Fibroblast of mammary gland (primary cell): ENCODE measurements at regions not wholly inside any gene's neighbourhood (a gene's known extent, or its start where the extent isn't known, plus 50 kb on each side); places are given as distances from the start of the nearest gene placed in this dataset.

ENCODE experiments used
- DNase-seq: peaks from one replicate; pipeline ENCODE4 v3.0.0-alpha.2; 2010; ENCODE audit warnings: low read depth
- H3K4me3 ChIP-seq: 2 replicates; pipeline ENCODE4 v1.5.1; 2011; ENCODE audit warnings: low read depth, mild to moderate bottlenecking, low read length, moderate library complexity; ENCODE audit not compliant: control insufficient read depth
- CTCF ChIP-seq: conservative IDR thresholded peaks from 2 replicates; pipeline ENCODE4 v1.5.1; 2011; ENCODE audit warnings: low read depth, low read length, inconsistent platforms; ENCODE audit not compliant: control insufficient read depth, insufficient read depth

GRCh38 chr18:1892191-1892590 is 679.1 kb downstream of the METTL4 start:
- H3K4me3 ChIP-seq = no peak overlapping the region
- DNase-seq = no peak
- no peak for TF ChIP-seq CTCF

GRCh38 chr18:1895456-1896185 is 675.7 kb downstream of the METTL4 start:
- H3K4me3 ChIP-seq = no peak overlapping the region
- TF ChIP-seq CTCF = no peak
- no peak for DNase-seq

DNA sequence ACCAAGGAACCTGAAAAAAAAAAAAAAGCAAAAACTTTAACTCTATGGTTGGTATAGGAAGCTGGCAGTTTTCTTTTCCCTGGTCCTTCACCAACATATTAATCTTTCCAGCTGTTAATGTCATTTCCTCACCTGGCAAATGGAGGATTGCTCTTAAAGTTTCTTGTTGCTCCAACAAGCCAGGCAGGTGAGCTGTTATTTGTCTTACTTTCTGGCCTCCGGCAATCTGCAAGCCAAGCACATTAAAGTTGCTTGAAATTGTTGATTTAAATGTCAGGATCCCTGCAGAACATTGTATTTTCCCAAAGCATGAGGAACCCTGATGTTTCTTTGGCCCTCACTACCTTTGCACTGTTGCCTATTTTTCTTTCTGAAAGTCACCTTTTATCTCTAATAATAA is 664.9 kb downstream of the METTL4 start:
- no peak for DNase-seq
- H3K4me3 ChIP-seq = no peak overlapping the region
- TF ChIP-seq CTCF = no peak

GRCh38 chr18:1907470-1908206 is 663.7 kb downstream of the METTL4 start:
- H3K4me3 ChIP-seq = no peak overlapping the region
- no peak for TF ChIP-seq CTCF
- no peak for DNase-seq

DNA sequence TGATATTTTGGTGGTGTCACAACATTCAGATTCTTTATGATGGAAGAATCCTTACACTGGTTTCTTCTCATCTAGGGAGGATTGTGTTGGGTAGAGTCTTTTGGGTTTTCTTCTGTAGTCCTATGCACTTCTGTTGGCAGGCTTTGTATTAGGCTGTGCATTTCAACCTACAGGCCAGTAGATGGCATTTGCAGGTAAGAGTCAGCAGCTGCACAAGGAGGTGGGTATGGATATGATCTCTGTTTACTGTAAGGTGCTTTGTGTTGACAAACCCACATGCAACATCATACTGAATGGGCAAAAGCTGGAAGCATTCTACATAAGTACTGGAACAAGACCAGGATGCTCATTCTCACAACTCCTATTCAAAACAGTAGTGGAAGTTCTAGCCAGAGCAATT is 656.8 kb downstream of the METTL4 start:
- H3K4me3 ChIP-seq = no peak overlapping the region
- TF ChIP-seq CTCF = no peak
- no peak for DNase-seq

DNA sequence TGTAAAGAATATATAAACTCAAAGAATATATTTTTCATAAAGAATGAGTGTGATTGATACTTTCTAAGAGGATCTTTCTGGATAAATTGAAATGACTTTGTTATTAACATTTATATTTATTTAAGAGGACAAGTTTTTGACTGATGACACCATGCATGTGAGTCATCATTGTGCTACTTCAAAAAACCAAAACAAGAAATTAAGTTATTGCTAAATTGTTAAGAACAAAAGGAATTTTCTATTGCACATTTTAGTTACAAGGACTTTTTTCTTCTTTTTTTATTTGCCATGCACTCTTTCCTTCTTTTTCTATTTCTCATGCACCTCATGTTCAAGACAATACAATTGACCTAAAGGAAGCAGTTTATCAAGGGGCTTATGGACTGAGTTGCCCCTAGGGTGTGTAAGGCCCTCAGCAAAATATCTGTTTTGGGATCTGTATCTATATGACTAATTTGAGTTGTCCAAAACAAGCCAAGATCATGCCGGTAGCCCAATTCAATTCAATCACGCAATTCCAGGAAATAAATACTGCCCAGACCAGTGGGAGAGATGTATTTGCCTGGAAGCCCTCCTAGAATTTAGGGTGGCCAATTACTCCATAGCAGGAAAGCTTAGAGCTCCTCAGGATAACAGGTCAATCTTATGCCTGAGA is 654.3 kb downstream of the METTL4 start:
- TF ChIP-seq CTCF = no peak
- no peak overlapping the region for H3K4me3 ChIP-seq
- no peak for DNase-seq
